HUES48 (cell line): ENCODE measurements at regions not wholly inside any gene's neighbourhood (a gene's known extent, or its start where the extent isn't known, plus 50 kb on each side); places are given as distances from the start of the nearest gene placed in this dataset.
"Not testable (repeated sequence)": the region's sequence is repeated elsewhere in the genome, so short reads cannot be mapped to it uniquely, and the experiment has no call there.

Source experiments
- H3K27ac ChIP-seq: one replicate; pipeline ENCODE4 v1.7.0; 2013; ENCODE audit warnings: low read depth, low read length, inconsistent platforms
- H3K27me3 ChIP-seq: 2 replicates; pipeline ENCODE4 v1.6.1; 2013; ENCODE audit warnings: mild to moderate bottlenecking, low read length; ENCODE audit not compliant: control insufficient read depth, insufficient read depth
- H3K36me3 ChIP-seq: 2 replicates; pipeline ENCODE4 v1.6.1; 2013; ENCODE audit warnings: low read length; ENCODE audit not compliant: control insufficient read depth, insufficient read depth
- H3K4me1 ChIP-seq: 2 replicates; pipeline ENCODE4 v1.6.1; 2013; ENCODE audit warnings: mild to moderate bottlenecking, low read length; ENCODE audit not compliant: control insufficient read depth, insufficient read depth
- H3K4me3 ChIP-seq: 2 replicates; pipeline ENCODE4 v1.5.1; 2013; ENCODE audit warnings: mild to moderate bottlenecking, low read depth, low read length
- H3K9ac ChIP-seq: 2 replicates; pipeline ENCODE4 v1.6.1; 2013; ENCODE audit warnings: mild to moderate bottlenecking, low read depth, low read length, moderate library complexity
- H3K9me3 ChIP-seq: 2 replicates; pipeline ENCODE4 v1.6.1; 2013; ENCODE audit warnings: low read length; ENCODE audit not compliant: control insufficient read depth, insufficient read depth

- H3K27ac ChIP-seq, H3K4me1 ChIP-seq, H3K9ac ChIP-seq, H3K36me3 ChIP-seq, H3K27me3 ChIP-seq, H3K4me3 ChIP-seq, H3K9me3 ChIP-seq: not testable (repeated sequence)
These were observed 141.7 kb upstream of the LHX8 start for GRCh38 chr1:74992448-74992847.

- Histone ChIP-seq H3K4me3 (no peak overlapping the region), H3K9me3 (no peaks in the 10 kb centered on the region), H3K27ac (no peak overlapping the region), H3K27me3 (no peaks in the 10 kb centered on the region), H3K9ac (no peak overlapping the region), H3K4me1 (no peaks in the 10 kb centered on the region; the same call in 1 of the 2 replicates), H3K36me3 (no peaks in the 10 kb centered on the region)
These were observed 138.4 kb upstream of the LHX8 start for GRCh38 chr1:74995821-74996220.

- Histone ChIP-seq H3K27me3 (no peaks in the 10 kb centered on the region), H3K4me3 (no peak overlapping the region), H3K4me1 (no peaks in the 10 kb centered on the region), H3K36me3 (no peaks in the 10 kb centered on the region), H3K9ac (no peak overlapping the region), H3K27ac (no peak overlapping the region), H3K9me3 (no peaks in the 10 kb centered on the region)
These were observed 123.6 kb upstream of the LHX8 start for GRCh38 chr1:75010547-75010946.

- Histone ChIP-seq H3K4me3 (no peak overlapping the region), H3K4me1 (no peaks in the 10 kb centered on the region), H3K9ac (no peak overlapping the region), H3K9me3 (no peaks in the 10 kb centered on the region), H3K36me3 (no peaks in the 10 kb centered on the region), H3K27ac (no peak overlapping the region), H3K27me3 (no peaks in the 10 kb centered on the region)
These were observed 119.9 kb upstream of the LHX8 start for GRCh38 chr1:75014250-75014649.

- Histone ChIP-seq H3K9me3 (no peaks in the 10 kb centered on the region), H3K4me1 (no peaks in the 10 kb centered on the region), H3K36me3 (no peaks in the 10 kb centered on the region), H3K9ac (no peak overlapping the region), H3K27ac (no peak overlapping the region), H3K27me3 (no peaks in the 10 kb centered on the region), H3K4me3 (no peak overlapping the region)
These were observed 111.2 kb upstream of the LHX8 start for GRCh38 chr1:75023005-75023404.

GRCh38 chr1:75034376-75034775, 99.8 kb upstream of the LHX8 start:
- no peaks in the 10 kb centered on the region for H3K27me3 ChIP-seq
- H3K36me3 ChIP-seq: no peaks in the 10 kb centered on the region
- no peak overlapping the region for H3K4me3 ChIP-seq
- H3K9ac ChIP-seq: no peak overlapping the region
- H3K27ac ChIP-seq: no peak overlapping the region
- H3K9me3 ChIP-seq: peaks cover 2% of the 10 kb centered on the region; the same call in 1 of the 2 replicates
- H3K4me1 ChIP-seq: no peaks in the 10 kb centered on the region

- H3K9ac ChIP-seq: no peak overlapping the region
- H3K9me3 ChIP-seq: peaks cover 10% of the 10 kb centered on the region; the same call in 1 of the 2 replicates
- no peak overlapping the region for H3K4me3 ChIP-seq
- H3K27ac ChIP-seq: no peak overlapping the region
- no peaks in the 10 kb centered on the region for H3K36me3 ChIP-seq
- H3K4me1 ChIP-seq: no peaks in the 10 kb centered on the region
- H3K27me3 ChIP-seq: no peaks in the 10 kb centered on the region
These were observed 98.7 kb upstream of the LHX8 start for GRCh38 chr1:75035536-75035935.

- H3K27me3 ChIP-seq: no peaks in the 10 kb centered on the region
These were observed 81.0 kb upstream of the LHX8 start for GRCh38 chr1:75053207-75053606.

GRCh38 chr1:75058424-75058823, 75.8 kb upstream of the LHX8 start:
- no peaks in the 10 kb centered on the region for H3K36me3 ChIP-seq
- no peak overlapping the region for H3K9ac ChIP-seq
- H3K4me1 ChIP-seq: no peaks in the 10 kb centered on the region
- H3K9me3 ChIP-seq: no peaks in the 10 kb centered on the region
- no peak overlapping the region for H3K27ac ChIP-seq
- H3K27me3 ChIP-seq: no peaks in the 10 kb centered on the region
- no peak overlapping the region for H3K4me3 ChIP-seq

More at GRCh38 chr1:75053207-75053606, 81.0 kb upstream of the LHX8 start:
- Histone ChIP-seq H3K4me1 (no peaks in the 10 kb centered on the region), H3K4me3 (no peak overlapping the region), H3K36me3 (no peaks in the 10 kb centered on the region), H3K27ac (no peak overlapping the region), H3K9me3 (no peaks in the 10 kb centered on the region), H3K9ac (no peak overlapping the region)

- H3K4me1 ChIP-seq: no peaks in the 10 kb centered on the region
These were observed 72.1 kb upstream of the LHX8 start for GRCh38 chr1:75062111-75062510.

GRCh38 chr1:75067975-75068374, 66.2 kb upstream of the LHX8 start:
- Histone ChIP-seq H3K4me1 (no peaks in the 10 kb centered on the region), H3K9ac (no peak overlapping the region), H3K4me3 (no peak overlapping the region), H3K27ac (no peak overlapping the region), H3K36me3 (no peaks in the 10 kb centered on the region), H3K9me3 (no peaks in the 10 kb centered on the region), H3K27me3 (no peaks in the 10 kb centered on the region)

More at GRCh38 chr1:75062111-75062510, 72.1 kb upstream of the LHX8 start:
- Histone ChIP-seq H3K4me3 (no peak overlapping the region), H3K27me3 (no peaks in the 10 kb centered on the region), H3K27ac (no peak overlapping the region), H3K9ac (no peak overlapping the region), H3K9me3 (no peaks in the 10 kb centered on the region), H3K36me3 (no peaks in the 10 kb centered on the region)
